ENCODE measurements at regions not wholly inside any gene's neighbourhood (a gene's known extent, or its start where the extent isn't known, plus 50 kb on each side); places are given as distances from the start of the nearest gene placed in this dataset.

GRCh38 chr3:153008226-153008625, 153.8 kb upstream of the RAP2B start:
- TF ChIP-seq CTCF (IDR thresholded peaks at IDR 0.05) (no peak), BHLHE40 (IDR thresholded peaks at IDR 0.05; ENCODE audit: low read depth, low read length) (no peak), CHD2 (IDR thresholded peaks at IDR 0.05; ENCODE audit: low read length, partially characterized antibody) (no peak), SMC3 (IDR thresholded peaks at IDR 0.05) (no peak), KDM1A (IDR thresholded peaks at IDR 0.05; ENCODE audit: low read depth) (no peak), POLR2A (IDR thresholded peaks at IDR 0.05; ENCODE audit: low read length) (no peak), EP300 (IDR thresholded peaks at IDR 0.05) (no peak), NR3C1 (IDR thresholded peaks at IDR 0.05) (no peak), MAX (IDR thresholded peaks at IDR 0.05) (no peak), RCOR1 (IDR thresholded peaks at IDR 0.05; ENCODE audit: low read depth, low read length) (no peak), REST (IDR thresholded peaks at IDR 0.05) (no peak), TP53 (CRISPR knock-in tag; IDR thresholded peaks at IDR 0.05) (no peak)
